Endodermal cell (in vitro differentiated cells): ENCODE measurements at regions not wholly inside any gene's neighbourhood (a gene's known extent, or its start where the extent isn't known, plus 50 kb on each side); places are given as distances from the start of the nearest gene placed in this dataset.

Source experiments
- DNase-seq: peaks from one replicate; pipeline ENCODE4 v3.0.0-alpha.2; 2017
- H3K27ac ChIP-seq: 2 replicates; pipeline ENCODE4 v1.5.1; 2013; ENCODE audit warnings: mild to moderate bottlenecking, low read depth, low read length, moderate library complexity
- H3K27me3 ChIP-seq: 2 replicates; pipeline ENCODE4 v1.6.1; 2013; ENCODE audit warnings: mild to moderate bottlenecking, low read length, moderate library complexity; ENCODE audit not compliant: insufficient read depth, control insufficient read depth, poor library complexity, severe bottlenecking
- H3K36me3 ChIP-seq: 2 replicates; pipeline ENCODE4 v1.7.0; 2013; ENCODE audit warnings: mild to moderate bottlenecking, low read length, moderate library complexity; ENCODE audit not compliant: control insufficient read depth, insufficient read depth
- H3K4me1 ChIP-seq: one replicate; pipeline ENCODE4 v1.7.0; 2013; ENCODE audit warnings: low read length; ENCODE audit not compliant: control insufficient read depth, insufficient read depth
- H3K4me3 ChIP-seq: 2 replicates; pipeline ENCODE4 v1.5.1; 2013; ENCODE audit warnings: mild to moderate bottlenecking, low read length, moderate library complexity
- H3K9ac ChIP-seq: 2 replicates; pipeline ENCODE4 v1.6.1; 2013; ENCODE audit warnings: mild to moderate bottlenecking, low read length, moderate library complexity; ENCODE audit not compliant: poor library complexity, severe bottlenecking; ENCODE audit errors: extremely low read depth
- H3K9me3 ChIP-seq: 2 replicates; pipeline ENCODE4 v1.6.1; 2013; ENCODE audit warnings: mild to moderate bottlenecking, low read length, moderate library complexity; ENCODE audit not compliant: control insufficient read depth
- H3K27ac Mint-ChIP-seq: 2 replicates; pipeline ENCODE4 v1.8.0; 2020; ENCODE audit warnings: mixed read lengths
- H3K27me3 Mint-ChIP-seq: 2 replicates; pipeline ENCODE4 v1.8.0; 2021; ENCODE audit warnings: mild to moderate bottlenecking, mixed read lengths; ENCODE audit not compliant: insufficient read depth
- H3K36me3 Mint-ChIP-seq: 2 replicates; pipeline ENCODE4 v1.8.0; 2020; ENCODE audit warnings: low read depth, mixed read lengths
- H3K4me1 Mint-ChIP-seq: 2 replicates; pipeline ENCODE4 v1.8.0; 2020; ENCODE audit warnings: mixed read lengths
- H3K4me3 Mint-ChIP-seq: 2 replicates; pipeline ENCODE4 v1.8.0; 2020; ENCODE audit warnings: mild to moderate bottlenecking, moderate library complexity, mixed read lengths
- H3K9me3 Mint-ChIP-seq: 2 replicates; pipeline ENCODE4 v1.8.0; 2020; ENCODE audit warnings: mild to moderate bottlenecking, mixed read lengths
- CTCF ChIP-seq: fragments of 200-600 bp; sonication (generic); conservative IDR thresholded peaks from 2 replicates; pipeline ENCODE4 v1.5.0; 2021; ENCODE audit warnings: antibody characterized with exemption, mild to moderate bottlenecking
- WGBS, 2 experiments: methylation state at CpG; one replicate each; pipeline versions ENCODE4 v1.1.5 to v1.1.7; 2013; ENCODE audit warnings: missing lambda C conversion rate in 2 of 2, mixed read lengths in 1 of 2; ENCODE audit not compliant: insufficient coverage in 1 of 2, insufficient read length in 1 of 2; 5-methylcytosine and 5-hydroxymethylcytosine counted together

DNA sequence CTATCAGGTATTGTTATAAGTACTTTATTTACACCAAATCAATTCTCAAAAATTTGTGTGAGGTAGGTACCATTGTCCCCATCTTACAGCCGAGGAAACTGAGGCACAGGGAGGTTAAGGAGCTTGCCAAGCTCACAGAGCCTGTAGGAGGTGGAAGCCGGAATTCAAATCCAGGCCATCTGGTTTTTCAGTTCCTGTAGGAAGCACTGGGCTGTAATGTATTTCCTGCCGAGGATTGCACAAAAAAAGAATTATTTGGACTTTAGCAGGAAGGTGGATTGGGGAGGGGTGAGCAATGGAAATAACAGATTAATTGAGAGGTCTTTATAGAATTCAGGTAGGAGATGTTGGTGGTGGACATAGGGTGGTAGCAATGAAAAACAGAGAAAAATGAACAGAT lies 315.3 kb upstream of the AUTS2 start:
- Mint-ChIP-seq H3K9me3 (peaks cover 55% of the 10 kb centered on the region), H3K27ac (no peak overlapping the region), H3K4me3 (no peak overlapping the region), H3K36me3 (peaks cover 5% of the 10 kb centered on the region), H3K4me1 (peaks cover 4% of the 10 kb centered on the region), H3K27me3 (peaks cover 12% of the 10 kb centered on the region)
- no peaks in the 10 kb centered on the region for H3K36me3 ChIP-seq
- H3K27me3 ChIP-seq: no peaks in the 10 kb centered on the region
- peaks cover 21% of the 10 kb centered on the region for H3K9me3 ChIP-seq
- H3K27ac ChIP-seq: no peak overlapping the region
- no peaks in the 10 kb centered on the region for H3K4me1 ChIP-seq
- DNase-seq: no peak
- TF ChIP-seq CTCF: no peak
- WGBS, 2 experiments: 60 to 67% methylated on average over 3 of the region's 3 CpGs
- no peak overlapping the region for H3K9ac ChIP-seq
- H3K4me3 ChIP-seq: no peak overlapping the region

- Histone ChIP-seq H3K36me3 (no peaks in the 10 kb centered on the region), H3K9ac (no peak overlapping the region), H3K4me1 (no peaks in the 10 kb centered on the region), H3K27me3 (no peaks in the 10 kb centered on the region), H3K9me3 (peaks cover 21% of the 10 kb centered on the region), H3K4me3 (no peak overlapping the region), H3K27ac (no peak overlapping the region)
- TF ChIP-seq CTCF: no peak
- Mint-ChIP-seq H3K4me3 (no peak overlapping the region), H3K27me3 (peaks cover 10% of the 10 kb centered on the region), H3K36me3 (peaks cover 5% of the 10 kb centered on the region), H3K4me1 (peaks cover 4% of the 10 kb centered on the region), H3K9me3 (peaks cover 55% of the 10 kb centered on the region), H3K27ac (no peak overlapping the region)
- no peak for DNase-seq
- 81 to 95% methylated on average over 6 to 8 of the region's 8 CpGs for WGBS, 2 experiments
Measured at GRCh38 chr7:69283421-69283820, 314.9 kb upstream of the AUTS2 start.

- Histone ChIP-seq H3K4me1 (no peaks in the 10 kb centered on the region), H3K27ac (no peak overlapping the region), H3K9ac (no peak overlapping the region), H3K27me3 (no peaks in the 10 kb centered on the region), H3K36me3 (no peaks in the 10 kb centered on the region), H3K4me3 (no peak overlapping the region), H3K9me3 (peaks cover 21% of the 10 kb centered on the region)
- H3K27me3 Mint-ChIP-seq: peaks cover 12% of the 10 kb centered on the region
- peaks cover 49% of the 10 kb centered on the region for H3K9me3 Mint-ChIP-seq
- peak; percentile 60 for DNase-seq
- H3K4me3 Mint-ChIP-seq: no peak overlapping the region
- H3K4me1 Mint-ChIP-seq: peaks cover 4% of the 10 kb centered on the region
- H3K27ac Mint-ChIP-seq: no peak overlapping the region
- TF ChIP-seq CTCF: no peak
- H3K36me3 Mint-ChIP-seq: peaks cover 5% of the 10 kb centered on the region
Measured at GRCh38 chr7:69285854-69286253, 312.4 kb upstream of the AUTS2 start.
